ENCODE measurements at regions not wholly inside any gene's neighbourhood (a gene's known extent, or its start where the extent isn't known, plus 50 kb on each side); places are given as distances from the start of the nearest gene placed in this dataset.

- peaks cover 0 to 86% (median 0%) of the 10 kb centered on the region in 6 donors for H3K36me3 ChIP-seq
- 92 to 97% (median 95%) methylated on average over 6 of the region's 6 CpGs for WGBS, 5 donors
- no peaks in the 10 kb centered on the region for H3K27me3 ChIP-seq (replicated peaks in 1 of 7)
- no peak overlapping the region for H3K4me3 ChIP-seq
- H3K9me3 ChIP-seq, result no peaks in the 10 kb centered on the region
- no peak overlapping the region for H3K27ac ChIP-seq
- DNase-seq, result no peak
- peaks cover 0 to 9% (median 0%) of the 10 kb centered on the region in 6 donors for H3K4me1 ChIP-seq
- TF ChIP-seq CTCF (IDR thresholded peaks at IDR 0.05 in 8 of 11, conservative IDR thresholded peaks at IDR 0.05 in 3 of 11) (no peak), POLR2A (IDR thresholded peaks at IDR 0.05) (no peak), POLR2AphosphoS5 (IDR thresholded peaks at IDR 0.05) (no peak)
- intact Hi-C loops (cut with DNase I; ENCODE audit: low total_unique reads), result no loop called here
These were observed 198.6 kb downstream of the SIPA1L2 start for GRCh38 chr1:232431326-232431725.

- no peak for DNase-seq
- Histone ChIP-seq H3K9me3 (no peaks in the 10 kb centered on the region), H3K4me3 (no peak overlapping the region), H3K36me3 (peaks cover 0 to 86% (median 0%) of the 10 kb centered on the region in 6 donors), H3K27ac (no peak overlapping the region), H3K27me3 (replicated peaks in 1 of 7) (no peaks in the 10 kb centered on the region), H3K4me1 (peaks cover 0 to 9% (median 0%) of the 10 kb centered on the region in 6 donors)
- 90 to 98% (median 94%) methylated on average over 6 of the region's 6 CpGs for WGBS, 5 donors
- intact Hi-C loops (cut with DNase I; ENCODE audit: low total_unique reads), result no loop called here
- TF ChIP-seq POLR2AphosphoS5 (IDR thresholded peaks at IDR 0.05) (no peak), CTCF (IDR thresholded peaks at IDR 0.05 in 8 of 11, conservative IDR thresholded peaks at IDR 0.05 in 3 of 11) (no peak), POLR2A (IDR thresholded peaks at IDR 0.05) (no peak)
These were observed 199.5 kb downstream of the SIPA1L2 start for GRCh38 chr1:232430467-232430866.

- no peaks in the 10 kb centered on the region for H3K9me3 ChIP-seq
- H3K4me3 ChIP-seq, result no peak overlapping the region
- H3K36me3 ChIP-seq, result peaks cover 0 to 85% (median 0%) of the 10 kb centered on the region in 6 donors
- H3K27me3 ChIP-seq (replicated peaks in 1 of 7), result no peaks in the 10 kb centered on the region
- H3K4me1 ChIP-seq, result peaks cover 0 to 9% (median 0%) of the 10 kb centered on the region in 6 donors
- TF ChIP-seq POLR2A (IDR thresholded peaks at IDR 0.05) (no peak), CTCF (IDR thresholded peaks at IDR 0.05 in 8 of 11, conservative IDR thresholded peaks at IDR 0.05 in 3 of 11) (no peak), POLR2AphosphoS5 (IDR thresholded peaks at IDR 0.05) (no peak)
- H3K27ac ChIP-seq, result peak overlapping the region in 4 of 8 donors; percentile 15 to 38 (median 20)
- no peak for DNase-seq
- 72 to 88% (median 85%) methylated on average over 13 of the region's 13 CpGs for WGBS, 5 donors
- intact Hi-C loops (cut with DNase I; ENCODE audit: low total_unique reads), result no loop called here
These were observed 201.0 kb downstream of the SIPA1L2 start for GRCh38 chr1:232428786-232429530.

- H3K27me3 ChIP-seq (replicated peaks in 1 of 7), result no peaks in the 10 kb centered on the region
- no peak overlapping the region for H3K4me3 ChIP-seq
- DNase-seq, result no peak
- WGBS, 5 donors, result 51 to 82% (median 67%) methylated on average over 3 of the region's 3 CpGs
- intact Hi-C loops (cut with DNase I; ENCODE audit: low total_unique reads), result no loop called here
- peak overlapping the region in 4 of 8 donors; percentile 15 to 38 (median 20) for H3K27ac ChIP-seq
- H3K9me3 ChIP-seq, result no peaks in the 10 kb centered on the region
- peaks cover 0 to 86% (median 0%) of the 10 kb centered on the region in 6 donors for H3K36me3 ChIP-seq
- TF ChIP-seq CTCF (IDR thresholded peaks at IDR 0.05 in 8 of 11, conservative IDR thresholded peaks at IDR 0.05 in 3 of 11), result no peak
- peak in 1 of 3 donors; percentile 6 for TF ChIP-seq POLR2AphosphoS5 (IDR thresholded peaks at IDR 0.05)
- H3K4me1 ChIP-seq, result peaks cover 0 to 9% (median 0%) of the 10 kb centered on the region in 6 donors
These were observed 201.8 kb downstream of the SIPA1L2 start for GRCh38 chr1:232428036-232428645.
